GM10266 (cell line): ENCODE measurements at regions not wholly inside any gene's neighbourhood (a gene's known extent, or its start where the extent isn't known, plus 50 kb on each side); places are given as distances from the start of the nearest gene placed in this dataset.

ENCODE experiments used
- DNase-seq: peaks from one replicate; pipeline ENCODE4 v3.0.0; 2012; ENCODE audit errors: extremely low spot score
- TF ChIP-seq, protein P1 (sequence below): IDR thresholded peaks from 2 replicates; pipeline ENCODE4 v1.5.1; 2012; ENCODE audit warnings: mild to moderate bottlenecking, low read depth; ENCODE audit not compliant: control insufficient read depth, insufficient read depth; ENCODE audit errors: missing control alignments

DNA sequence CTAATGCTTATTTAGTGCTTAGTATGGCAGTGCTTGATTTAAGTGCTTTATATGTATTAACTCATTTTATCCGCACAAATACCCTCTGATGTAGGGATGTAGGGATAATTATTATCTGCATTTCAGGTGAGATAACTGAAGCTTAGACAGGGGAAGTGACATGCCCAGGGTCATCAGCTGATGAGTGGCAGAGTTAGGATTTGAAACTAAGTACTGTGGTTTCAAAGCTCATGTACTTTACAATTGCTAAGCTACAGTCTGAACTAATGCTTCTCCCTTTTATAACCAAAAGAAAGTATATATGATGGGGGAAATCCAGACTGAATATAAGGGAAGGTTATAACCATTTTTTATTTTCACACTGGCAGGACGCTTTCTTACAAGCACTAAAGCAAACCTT lies 229.6 kb upstream of the NAV3 start:
- DNase-seq: no peak
- TF ChIP-seq, protein P1, sequence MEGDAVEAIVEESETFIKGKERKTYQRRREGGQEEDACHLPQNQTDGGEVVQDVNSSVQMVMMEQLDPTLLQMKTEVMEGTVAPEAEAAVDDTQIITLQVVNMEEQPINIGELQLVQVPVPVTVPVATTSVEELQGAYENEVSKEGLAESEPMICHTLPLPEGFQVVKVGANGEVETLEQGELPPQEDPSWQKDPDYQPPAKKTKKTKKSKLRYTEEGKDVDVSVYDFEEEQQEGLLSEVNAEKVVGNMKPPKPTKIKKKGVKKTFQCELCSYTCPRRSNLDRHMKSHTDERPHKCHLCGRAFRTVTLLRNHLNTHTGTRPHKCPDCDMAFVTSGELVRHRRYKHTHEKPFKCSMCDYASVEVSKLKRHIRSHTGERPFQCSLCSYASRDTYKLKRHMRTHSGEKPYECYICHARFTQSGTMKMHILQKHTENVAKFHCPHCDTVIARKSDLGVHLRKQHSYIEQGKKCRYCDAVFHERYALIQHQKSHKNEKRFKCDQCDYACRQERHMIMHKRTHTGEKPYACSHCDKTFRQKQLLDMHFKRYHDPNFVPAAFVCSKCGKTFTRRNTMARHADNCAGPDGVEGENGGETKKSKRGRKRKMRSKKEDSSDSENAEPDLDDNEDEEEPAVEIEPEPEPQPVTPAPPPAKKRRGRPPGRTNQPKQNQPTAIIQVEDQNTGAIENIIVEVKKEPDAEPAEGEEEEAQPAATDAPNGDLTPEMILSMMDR: no peak

DNA sequence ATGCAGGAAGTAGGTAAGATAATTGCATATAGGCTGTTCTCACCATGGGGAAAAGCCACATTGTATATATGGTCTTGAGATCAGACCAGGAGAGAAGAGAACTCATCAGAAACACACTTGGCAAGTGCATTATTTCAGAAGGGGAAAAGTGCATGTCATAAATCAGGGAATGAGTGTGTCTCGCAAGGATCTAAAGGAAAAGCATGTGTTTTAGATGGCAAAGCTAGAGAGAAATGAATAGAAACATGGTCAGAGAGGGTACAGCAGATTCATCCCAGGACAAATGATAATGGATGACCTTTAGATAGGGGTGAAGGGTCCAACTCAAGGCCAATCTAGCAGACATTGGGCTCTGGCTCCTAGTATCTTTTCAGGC lies 230.2 kb upstream of the NAV3 start:
- TF ChIP-seq, protein P1: no peak
- DNase-seq: no peak

DNA sequence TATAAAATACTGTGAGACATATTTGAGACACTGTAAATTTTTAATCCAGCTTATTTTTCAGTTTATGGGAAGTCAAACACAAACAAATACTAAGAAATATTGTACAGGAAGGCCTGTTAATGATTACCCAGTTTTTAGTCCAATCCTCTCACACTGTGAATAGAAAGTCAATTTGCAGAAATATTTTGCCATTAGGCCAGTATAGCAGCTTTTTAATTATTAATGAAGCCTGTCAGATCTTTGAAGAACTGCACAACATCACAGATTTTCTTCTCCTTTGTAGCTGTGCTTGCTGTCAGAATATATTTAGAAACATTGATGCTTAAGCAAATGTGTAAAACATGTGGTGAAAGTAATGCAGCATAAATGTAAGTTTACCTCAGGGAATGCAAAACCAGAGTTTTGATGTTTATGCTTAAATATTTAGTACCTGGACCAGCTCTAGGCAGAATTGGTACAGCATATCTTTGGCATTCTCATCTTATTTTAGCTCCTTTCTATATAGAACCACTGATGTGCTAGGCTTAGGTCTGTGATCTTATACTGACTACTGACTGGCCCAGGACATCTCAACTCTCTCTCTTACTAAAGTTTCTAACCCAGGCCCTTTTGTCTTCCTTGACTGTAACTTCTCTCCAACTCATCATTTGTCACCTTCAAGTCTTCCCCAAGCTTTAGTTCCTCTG lies 230.8 kb upstream of the NAV3 start:
- TF ChIP-seq, protein P1: no peak
- DNase-seq: no peak

DNA sequence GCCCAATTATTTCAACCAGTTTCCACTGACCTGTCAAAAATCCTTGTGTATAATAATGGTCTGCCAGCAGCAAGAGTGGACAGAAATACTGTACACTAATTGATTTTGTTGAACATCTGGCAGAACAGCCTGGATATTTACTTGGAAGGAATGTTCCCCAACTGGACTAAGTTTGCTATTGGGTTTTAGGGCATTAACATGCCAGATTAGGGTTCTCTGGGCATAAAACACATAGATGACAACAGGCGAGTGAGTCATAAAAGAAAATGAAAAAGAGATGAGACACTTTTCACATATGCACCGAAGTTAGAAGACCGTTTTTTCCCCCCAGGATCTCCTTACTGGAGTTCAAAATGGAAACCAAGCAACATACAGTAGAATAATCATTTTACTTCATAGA lies 236.3 kb upstream of the NAV3 start:
- TF ChIP-seq, protein P1: no peak
- no peak for DNase-seq

DNA sequence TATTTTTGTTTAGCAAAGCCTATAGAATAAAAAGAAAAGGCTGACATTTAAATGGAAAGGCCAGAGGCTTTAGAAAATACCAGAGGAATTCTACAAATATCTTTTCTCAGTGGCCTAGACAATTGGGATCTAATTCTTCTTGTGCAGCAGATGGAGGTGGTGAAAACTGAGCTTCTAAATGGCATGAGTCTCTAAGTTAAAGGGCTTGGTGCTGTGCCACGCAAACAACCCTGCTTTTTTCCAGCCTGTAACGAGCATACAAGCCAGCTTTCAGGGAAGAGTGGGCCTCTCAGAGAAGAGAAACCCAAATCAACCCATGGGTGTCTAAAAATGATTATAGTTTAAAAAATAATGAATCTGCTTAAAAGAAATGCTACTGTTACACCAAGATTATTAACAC lies 237.9 kb upstream of the NAV3 start:
- TF ChIP-seq, protein P1: no peak
- no peak for DNase-seq

DNA sequence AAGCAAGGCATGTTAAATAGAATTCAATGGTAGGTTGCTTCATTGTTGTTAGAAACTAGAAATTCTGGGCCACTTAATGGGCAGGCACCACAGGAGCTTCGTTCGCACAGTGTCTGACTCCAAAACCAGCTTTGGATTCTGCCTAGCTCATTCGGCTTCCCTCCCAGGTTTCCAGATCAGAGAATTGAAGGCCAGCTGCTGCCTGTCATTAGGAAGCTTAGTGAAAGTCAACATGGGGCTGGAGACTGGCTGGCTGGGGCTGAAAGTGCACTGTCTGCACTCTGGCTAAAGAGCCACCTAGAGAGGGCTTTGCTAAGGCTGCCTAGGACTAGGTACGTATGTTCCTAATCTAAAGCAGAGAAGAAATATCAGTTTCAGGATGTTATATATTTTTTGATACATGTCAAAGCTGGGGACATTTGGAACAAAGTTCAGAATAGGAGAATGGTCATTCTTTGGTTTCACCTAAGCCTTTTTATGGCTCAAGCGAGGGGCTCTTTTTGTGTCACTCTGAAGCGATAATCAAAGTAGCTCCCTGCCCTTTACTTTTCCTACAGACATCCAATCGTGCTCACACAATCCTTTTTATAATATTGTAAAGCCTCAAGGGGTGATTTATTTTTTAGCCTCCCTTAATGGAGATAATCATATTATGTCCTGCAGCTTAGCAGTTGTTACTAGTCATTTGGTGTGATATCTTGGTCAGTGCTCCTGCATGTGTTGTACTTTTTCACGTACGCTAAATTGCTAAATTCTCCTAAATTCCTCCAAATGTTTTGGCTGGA lies 238.5 kb upstream of the NAV3 start:
- TF ChIP-seq, protein P1: no peak
- no peak for DNase-seq

DNA sequence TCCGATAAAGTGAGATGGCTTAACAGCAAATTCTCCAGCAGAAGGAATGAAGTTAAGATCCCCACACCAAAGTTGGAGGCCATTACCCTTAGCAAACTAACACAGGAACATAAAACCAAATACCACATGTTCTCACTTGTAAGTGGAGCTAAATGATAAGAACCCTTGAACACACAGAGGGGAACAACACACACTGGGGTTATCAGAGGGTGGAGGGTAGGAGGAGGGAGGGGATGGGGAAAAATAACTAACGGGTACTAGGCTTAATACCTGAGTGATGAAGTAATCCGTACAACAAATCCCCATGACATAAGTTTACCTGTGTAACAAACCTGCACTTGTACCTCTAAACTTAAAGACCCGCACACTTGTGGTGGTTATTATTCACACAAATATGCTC lies 240.4 kb upstream of the NAV3 start:
- DNase-seq: no peak
- TF ChIP-seq, protein P1: no peak
